ENCODE measurements at regions not wholly inside any gene's neighbourhood (a gene's known extent, or its start where the extent isn't known, plus 50 kb on each side); places are given as distances from the start of the nearest gene placed in this dataset.

DNA sequence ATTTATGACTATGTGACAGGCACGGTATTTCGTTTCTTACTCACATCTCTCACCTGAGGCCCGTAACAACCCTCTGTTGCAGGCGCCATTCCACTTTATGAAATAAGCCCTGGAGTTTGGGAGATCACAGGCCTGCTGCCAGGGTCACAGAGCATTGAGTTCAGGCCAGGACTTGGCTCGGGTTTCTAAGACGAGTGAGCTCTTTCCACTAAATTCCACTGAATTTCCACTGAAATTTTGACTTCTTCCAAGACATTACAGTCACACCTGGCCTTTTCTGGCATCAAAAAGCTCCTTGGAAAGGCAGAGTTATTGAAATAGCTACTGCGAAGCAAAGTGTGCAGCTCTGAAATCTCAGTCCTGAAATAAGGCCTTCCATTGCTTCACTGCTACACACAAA is 282.8 kb upstream of the MGMT start:
- TF ChIP-seq TAF1 (IDR thresholded peaks at IDR 0.05; ENCODE audit: low read depth, low read length) = no peak
- TF ChIP-seq POLR2A (IDR thresholded peaks at IDR 0.05; ENCODE audit: low read depth, low read length) = no peak
- no peak for TF ChIP-seq POLR2AphosphoS5 (IDR thresholded peaks at IDR 0.05; ENCODE audit: low read depth, low read length)
- no peak for TF ChIP-seq SPI1 (IDR thresholded peaks at IDR 0.05; ENCODE audit: low read depth, low read length)
- no peak for TF ChIP-seq POU2F2 (IDR thresholded peaks at IDR 0.05; ENCODE audit: low read depth, low read length)
- TF ChIP-seq PAX5 (IDR thresholded peaks at IDR 0.05; ENCODE audit: insufficient read depth, low read length, severe bottlenecking) = no peak

Measured in GM12891 (cell line).